Activated CD8-positive, alpha-beta T cell treated with anti-CD3 and anti-CD28 coated beads for 36 hours (primary cell): ENCODE measurements at regions not wholly inside any gene's neighbourhood (a gene's known extent, or its start where the extent isn't known, plus 50 kb on each side); places are given as distances from the start of the nearest gene placed in this dataset.

Experiments
- ATAC-seq: fragments of 200-7000 bp; cut with Tn5 transposase; one replicate; pipeline ENCODE4 v1.10.0; 2021; ENCODE audit warnings: mild to moderate bottlenecking, moderate library complexity
- CTCF ChIA-PET: fragments of 350-600 bp; sonication (Branson Sonifier 250); formaldehyde crosslinking; loops from one replicate; lab custom pipeline; 2021; ENCODE audit warnings: antibody characterized with exemption; lab: Charles Lee
- POLR2A ChIA-PET: fragments of 350-600 bp; sonication (Branson Sonifier 250); formaldehyde crosslinking; loops from one replicate; lab custom pipeline; 2021; ENCODE audit warnings: antibody characterized with exemption; lab: Charles Lee
- DNase-seq: peaks from one replicate; pipeline ENCODE4 v3.0.0-alpha.2; 2020
- H3K27ac Mint-ChIP-seq: one replicate; pipeline ENCODE4 v1.8.0; 2021; ENCODE audit warnings: mild to moderate bottlenecking, mixed read lengths
- H3K27me3 Mint-ChIP-seq: one replicate; pipeline ENCODE4 v1.8.0; 2021; ENCODE audit warnings: mixed read lengths
- H3K36me3 Mint-ChIP-seq: one replicate; pipeline ENCODE4 v1.8.0; 2021; ENCODE audit warnings: low read depth, mixed read lengths
- H3K4me1 Mint-ChIP-seq: one replicate; pipeline ENCODE4 v1.8.0; 2021; ENCODE audit warnings: low read depth, mixed read lengths
- H3K4me3 Mint-ChIP-seq: one replicate; pipeline ENCODE4 v1.8.0; 2021; ENCODE audit warnings: mild to moderate bottlenecking, moderate library complexity, mixed read lengths
- H3K9me3 Mint-ChIP-seq: one replicate; pipeline ENCODE4 v1.8.0; 2021; ENCODE audit warnings: mixed read lengths
- intact Hi-C: fragments of 100-400 bp; cut with micrococcal nuclease; formaldehyde crosslinking; loops from one replicate; pipeline ENCODE4 v1.10.0; 2022
- TF ChIP-seq, protein P1 (sequence below): fragments of 200-600 bp; IDR thresholded peaks from one replicate; pipeline ENCODE4 v1.8.0; 2022; ENCODE audit warnings: antibody characterized with exemption, mild to moderate bottlenecking

DNA sequence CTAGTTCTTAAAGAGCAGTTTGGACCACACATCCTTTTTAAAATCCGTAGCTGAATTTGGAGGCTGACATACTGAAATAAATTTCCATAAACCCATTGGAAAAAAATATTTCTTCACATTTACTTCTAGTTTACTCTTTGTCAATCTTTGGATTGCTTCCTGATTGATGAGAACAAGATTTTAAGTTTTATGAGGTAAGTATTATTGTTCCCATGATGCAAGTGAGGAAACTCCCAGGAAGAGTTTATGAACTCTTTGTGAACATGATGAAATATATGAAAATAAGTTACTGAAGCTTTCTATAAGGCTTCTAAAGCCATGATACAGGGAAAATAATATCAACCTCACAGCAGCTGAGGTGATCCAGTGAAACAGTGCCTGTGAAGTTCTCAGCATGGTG is 320.0 kb downstream of the GJA1 start:
- no peak for DNase-seq
- POLR2A ChIA-PET: no interaction called here
- Mint-ChIP-seq H3K36me3 (no peaks in the 10 kb centered on the region), H3K9me3 (peaks cover 3% of the 10 kb centered on the region), H3K4me3 (no peak overlapping the region), H3K27ac (no peak overlapping the region), H3K4me1 (no peaks in the 10 kb centered on the region), H3K27me3 (no peaks in the 10 kb centered on the region)
- ATAC-seq: no peak
- CTCF ChIA-PET: no interaction called here
- TF ChIP-seq, protein P1, sequence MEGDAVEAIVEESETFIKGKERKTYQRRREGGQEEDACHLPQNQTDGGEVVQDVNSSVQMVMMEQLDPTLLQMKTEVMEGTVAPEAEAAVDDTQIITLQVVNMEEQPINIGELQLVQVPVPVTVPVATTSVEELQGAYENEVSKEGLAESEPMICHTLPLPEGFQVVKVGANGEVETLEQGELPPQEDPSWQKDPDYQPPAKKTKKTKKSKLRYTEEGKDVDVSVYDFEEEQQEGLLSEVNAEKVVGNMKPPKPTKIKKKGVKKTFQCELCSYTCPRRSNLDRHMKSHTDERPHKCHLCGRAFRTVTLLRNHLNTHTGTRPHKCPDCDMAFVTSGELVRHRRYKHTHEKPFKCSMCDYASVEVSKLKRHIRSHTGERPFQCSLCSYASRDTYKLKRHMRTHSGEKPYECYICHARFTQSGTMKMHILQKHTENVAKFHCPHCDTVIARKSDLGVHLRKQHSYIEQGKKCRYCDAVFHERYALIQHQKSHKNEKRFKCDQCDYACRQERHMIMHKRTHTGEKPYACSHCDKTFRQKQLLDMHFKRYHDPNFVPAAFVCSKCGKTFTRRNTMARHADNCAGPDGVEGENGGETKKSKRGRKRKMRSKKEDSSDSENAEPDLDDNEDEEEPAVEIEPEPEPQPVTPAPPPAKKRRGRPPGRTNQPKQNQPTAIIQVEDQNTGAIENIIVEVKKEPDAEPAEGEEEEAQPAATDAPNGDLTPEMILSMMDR: no peak
- intact Hi-C loops: no loop called here

DNA sequence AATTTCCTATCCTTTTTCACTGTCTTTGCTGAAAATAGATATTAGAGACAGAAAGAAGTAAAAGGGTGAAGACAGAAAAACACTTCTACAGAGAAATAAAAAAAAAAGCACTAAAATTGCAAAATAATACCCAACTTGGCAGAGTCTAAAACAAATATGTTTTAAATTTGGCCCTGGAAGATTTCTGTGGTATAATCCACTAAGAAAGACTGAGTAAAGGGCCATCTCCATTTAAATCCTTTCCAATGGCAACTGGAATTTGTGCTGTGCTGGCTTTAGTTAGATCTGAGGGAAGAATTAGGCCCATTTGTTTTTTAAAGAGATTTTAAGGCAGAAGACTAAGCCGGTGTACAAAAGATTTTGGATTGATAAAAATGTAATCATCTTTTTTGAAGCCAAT is 321.2 kb downstream of the GJA1 start:
- H3K4me1 Mint-ChIP-seq: no peaks in the 10 kb centered on the region
- DNase-seq (no peak), ATAC-seq (no peak)
- no peaks in the 10 kb centered on the region for H3K27me3 Mint-ChIP-seq
- ChIA-PET CTCF (no interaction called here), POLR2A (no interaction called here)
- peaks cover 2% of the 10 kb centered on the region for H3K9me3 Mint-ChIP-seq
- no peak overlapping the region for H3K4me3 Mint-ChIP-seq
- no peak overlapping the region for H3K27ac Mint-ChIP-seq
- TF ChIP-seq, protein P1: no peak
- intact Hi-C loops: no loop called here
- no peaks in the 10 kb centered on the region for H3K36me3 Mint-ChIP-seq

DNA sequence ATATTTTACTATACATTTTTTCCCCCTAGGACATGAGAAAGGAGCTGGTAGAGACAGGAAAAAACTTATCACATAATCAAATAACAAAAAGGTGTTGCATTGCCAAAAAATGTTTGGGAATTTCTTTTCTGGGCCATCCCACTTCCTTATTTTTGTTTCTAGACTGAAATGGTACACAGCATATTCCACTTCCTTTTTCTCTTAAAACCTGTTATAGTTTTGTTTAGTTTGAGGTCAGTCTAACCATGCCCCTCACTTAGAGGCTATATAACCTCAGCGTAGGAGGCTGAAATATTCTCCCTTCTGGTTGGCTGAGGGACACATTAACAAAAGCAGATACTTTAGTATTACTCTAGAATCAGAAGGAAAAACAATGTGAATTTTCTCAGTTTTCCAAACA is 323.9 kb downstream of the GJA1 start:
- CTCF ChIA-PET: interaction anchor here (1.1 kb wide), 1 partner anchor 186 kb away, joined by 4 read pairs; no protein-coding TSS in a partner anchor
- POLR2A ChIA-PET: no interaction called here
- TF ChIP-seq, protein P1: no peak
- intact Hi-C loops: no loop called here
- Mint-ChIP-seq H3K36me3 (no peaks in the 10 kb centered on the region), H3K9me3 (peaks cover 5% of the 10 kb centered on the region), H3K4me1 (no peaks in the 10 kb centered on the region), H3K27me3 (no peaks in the 10 kb centered on the region), H3K27ac (no peak overlapping the region), H3K4me3 (no peak overlapping the region)
- ATAC-seq (no peak), DNase-seq (no peak)

DNA sequence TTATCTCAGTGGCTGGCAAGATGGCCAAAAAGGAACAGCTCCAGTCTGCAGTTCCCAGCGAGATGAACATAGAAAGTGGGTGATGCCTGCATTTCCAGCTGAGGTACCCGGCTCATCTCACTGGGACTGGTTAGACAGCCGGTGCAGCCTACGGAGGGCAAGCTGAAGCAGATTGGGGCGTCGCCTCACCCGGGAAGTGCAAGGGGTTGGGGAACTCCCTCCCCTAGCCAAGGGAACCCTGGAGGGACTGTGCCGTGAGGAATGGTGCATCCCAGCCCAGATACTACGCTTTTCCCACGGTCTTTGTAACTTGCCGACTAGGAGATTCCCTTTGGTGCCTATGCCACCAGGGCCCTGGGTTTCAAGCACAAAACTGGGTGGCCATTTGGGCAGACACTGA is 324.7 kb downstream of the GJA1 start:
- ChIA-PET POLR2A (no interaction called here), CTCF (interaction anchor here (1.1 kb wide), 1 partner anchor 186 kb away, joined by 4 read pairs; no protein-coding TSS in a partner anchor)
- intact Hi-C loops: no loop called here
- DNase-seq (no peak), ATAC-seq (no peak)
- Mint-ChIP-seq H3K27me3 (no peaks in the 10 kb centered on the region), H3K27ac (no peak overlapping the region), H3K4me1 (no peaks in the 10 kb centered on the region), H3K36me3 (no peaks in the 10 kb centered on the region), H3K4me3 (no peak overlapping the region), H3K9me3 (peaks cover 5% of the 10 kb centered on the region)
- TF ChIP-seq, protein P1: no peak

DNA sequence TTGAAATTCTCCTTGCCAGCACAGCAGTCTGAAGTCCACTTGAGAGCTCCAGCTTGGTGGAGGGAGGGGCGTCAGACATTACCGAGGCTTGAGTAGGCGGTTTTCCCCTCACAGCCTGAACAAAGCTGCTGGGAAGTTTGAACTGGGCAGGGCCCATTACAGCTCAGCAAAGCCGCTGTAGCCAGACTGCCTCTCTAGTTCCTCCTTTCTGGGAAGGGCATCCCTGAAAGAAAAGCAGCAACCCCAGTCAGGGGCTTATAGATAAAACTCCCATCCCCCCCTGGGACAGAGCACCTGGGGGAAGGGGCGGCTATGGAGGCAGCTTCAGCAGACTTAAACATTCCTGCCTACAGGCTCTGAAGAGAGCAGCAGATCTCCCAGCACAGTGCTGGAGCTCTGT is 325.3 kb downstream of the GJA1 start:
- DNase-seq: no peak
- ChIA-PET POLR2A (no interaction called here), CTCF (interaction anchor here (1.1 kb wide), 1 partner anchor 187 kb away, joined by 4 read pairs; no protein-coding TSS in a partner anchor)
- Mint-ChIP-seq H3K27ac (no peak overlapping the region), H3K27me3 (no peaks in the 10 kb centered on the region), H3K36me3 (no peaks in the 10 kb centered on the region), H3K9me3 (peaks cover 5% of the 10 kb centered on the region), H3K4me3 (no peak overlapping the region), H3K4me1 (no peaks in the 10 kb centered on the region)
- no peak for ATAC-seq
- TF ChIP-seq, protein P1: no peak
- intact Hi-C loops: no loop called here
